Fibroblast of skin of left quadriceps (primary cell): ENCODE measurements at regions not wholly inside any gene's neighbourhood (a gene's known extent, or its start where the extent isn't known, plus 50 kb on each side); places are given as distances from the start of the nearest gene placed in this dataset.
"Not testable (repeated sequence)": the region's sequence is repeated elsewhere in the genome, so short reads cannot be mapped to it uniquely, and the experiment has no call there.

ENCODE experiments used
- DNase-seq, 2 experiments: peaks; one replicate each; pipeline ENCODE4 v3.0.0-alpha.2; 2013; ENCODE audit warnings: low read depth in 2 of 2

- no peak for DNase-seq
Measured at GRCh38 chr4:146124023-146124680, 51.4 kb upstream of the LSM6 start.

GRCh38 chr4:146123231-146123630 lies 52.3 kb upstream of the LSM6 start:
- no peak for DNase-seq

GRCh38 chr4:146122398-146122797 lies 53.1 kb upstream of the LSM6 start:
- no peak for DNase-seq

DNA sequence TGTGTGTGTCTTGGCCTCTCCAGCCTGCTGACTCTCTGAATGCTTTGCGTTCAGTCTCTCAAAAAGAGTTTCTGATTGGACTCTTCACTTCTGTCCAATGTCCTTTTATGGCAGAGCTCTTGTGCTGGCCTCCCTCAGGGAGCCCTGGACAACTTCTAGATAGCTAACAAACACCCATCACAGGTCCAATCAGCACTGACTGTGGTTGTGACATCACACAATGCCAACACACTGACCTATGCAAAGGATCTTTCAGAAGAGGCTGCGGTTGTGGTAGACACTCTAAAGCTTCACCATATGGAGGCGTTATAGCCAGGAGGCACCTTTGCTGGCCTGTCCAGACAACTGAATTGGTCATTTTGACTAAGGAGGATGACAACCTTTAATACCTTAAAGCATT lies 53.8 kb upstream of the LSM6 start:
- no peak for DNase-seq

DNA sequence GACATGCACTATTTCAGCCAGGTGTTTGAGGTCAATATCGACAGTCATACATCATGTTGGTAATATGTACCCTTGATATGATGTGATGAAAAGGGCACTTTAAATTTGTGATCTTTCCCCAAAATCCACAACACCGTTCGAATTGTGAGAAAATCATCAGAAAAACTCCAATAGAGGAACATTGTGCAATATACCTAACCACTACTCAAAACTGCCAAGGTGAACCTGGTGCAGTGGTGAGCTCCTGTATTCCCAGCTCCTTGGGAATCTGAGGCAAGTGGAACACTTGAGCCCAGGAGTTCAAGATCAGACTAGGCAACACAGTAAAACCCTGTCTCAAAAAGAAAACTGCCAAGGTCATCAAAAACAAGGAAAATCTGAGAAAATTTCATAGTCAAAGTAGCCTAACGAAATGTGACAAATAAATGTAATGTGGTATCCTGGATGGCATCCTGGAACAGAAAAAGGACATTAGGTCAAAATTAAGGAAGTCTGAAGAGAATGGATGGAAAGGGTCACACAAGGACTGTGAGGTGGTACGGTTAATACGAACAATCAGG lies 55.6 kb upstream of the LSM6 start:
- DNase-seq = no peak

DNA sequence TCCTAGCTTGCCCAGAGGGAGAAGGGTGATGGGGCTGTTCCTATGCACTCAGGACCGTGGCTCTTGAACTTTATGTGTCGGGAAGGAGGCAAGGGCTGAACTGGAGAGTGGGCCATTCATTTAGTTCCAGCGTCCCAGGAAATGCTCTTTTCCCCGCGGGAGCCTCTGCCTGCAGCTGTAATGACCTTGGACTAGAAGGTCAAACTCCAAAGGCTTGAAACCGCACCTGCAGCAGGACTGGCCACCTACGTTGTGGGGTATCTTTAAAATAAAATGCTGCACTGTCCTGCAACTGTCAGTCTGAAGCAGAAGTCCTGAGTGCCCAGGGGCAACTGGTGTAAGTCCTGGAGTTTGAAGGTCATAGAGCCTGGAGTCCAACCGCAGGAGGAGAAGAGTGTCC lies 61.5 kb upstream of the LSM6 start:
- no peak for DNase-seq

DNA sequence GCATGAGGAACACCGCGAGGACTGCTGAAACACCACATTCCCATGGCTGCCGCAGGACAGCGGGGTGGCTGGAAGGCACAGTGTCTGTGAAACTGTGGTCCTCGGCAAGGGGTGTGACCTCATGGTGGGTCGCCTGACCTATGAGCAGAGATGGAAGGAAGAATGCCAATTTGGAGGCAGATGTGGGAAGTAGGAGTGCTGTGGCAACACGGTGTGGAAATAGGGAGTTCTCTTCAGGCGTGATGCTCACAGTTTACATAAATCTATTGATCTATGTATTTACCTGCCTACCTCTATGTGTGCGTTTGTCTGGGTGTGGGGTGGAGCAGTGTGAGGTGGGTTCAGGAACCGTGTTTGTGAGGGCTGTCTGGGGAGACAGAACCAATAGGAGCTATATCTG lies 62.3 kb upstream of the LSM6 start:
- DNase-seq = no peak

GRCh38 chr4:146112389-146112788 lies 63.1 kb upstream of the LSM6 start:
- no peak for DNase-seq

DNA sequence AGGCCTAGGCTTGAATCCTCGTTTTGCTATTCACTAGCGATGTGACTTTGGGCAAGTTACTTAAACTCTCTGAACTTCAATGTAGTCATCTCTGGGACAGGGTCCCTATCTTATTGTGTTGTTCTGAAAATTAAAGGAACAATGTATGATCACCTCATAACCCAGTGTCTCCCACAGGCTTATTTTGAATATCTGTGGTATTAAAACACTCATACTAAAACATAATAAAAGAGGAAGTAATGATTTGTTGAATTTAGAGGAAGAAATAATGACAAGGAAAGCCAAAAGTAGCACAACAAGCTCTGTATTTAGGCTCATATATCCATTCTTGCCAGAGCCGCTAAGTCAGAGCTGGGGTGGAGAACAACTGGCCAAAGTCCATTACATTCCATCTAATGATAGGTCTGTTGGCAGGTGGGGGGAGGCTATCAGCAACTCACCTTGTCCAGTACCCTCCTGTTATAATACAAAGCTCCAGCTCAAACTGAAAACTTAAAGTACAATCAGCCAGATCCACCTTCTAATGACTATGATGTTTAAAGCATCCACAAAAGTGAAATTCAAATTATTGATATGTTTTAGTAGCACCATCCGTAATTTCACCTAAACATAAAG lies 64.5 kb upstream of the LSM6 start:
- no peak for DNase-seq

- DNase-seq = no peak
Measured at GRCh38 chr4:146108756-146109155, 66.8 kb upstream of the LSM6 start.

- DNase-seq = no peak
Measured at GRCh38 chr4:146107587-146108240, 67.8 kb upstream of the LSM6 start.

DNA sequence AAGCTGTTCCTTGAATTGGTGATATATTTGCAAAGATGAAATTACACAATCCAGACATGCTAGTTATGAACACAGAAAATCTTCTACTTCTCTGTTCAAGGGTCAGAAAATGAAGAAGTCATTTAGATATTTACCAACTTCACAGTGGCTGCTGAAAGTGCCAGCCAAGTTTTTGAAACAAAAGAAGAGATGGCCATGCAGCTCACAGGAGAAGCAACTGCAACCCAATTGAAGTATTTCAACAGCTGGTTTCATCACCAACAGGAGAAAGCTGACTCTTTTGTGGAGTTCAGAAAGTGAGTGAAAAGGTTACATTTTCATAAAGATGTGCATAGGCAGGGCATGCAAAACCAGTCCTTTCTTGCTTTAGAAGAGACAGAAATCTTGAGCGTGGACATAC lies 70.1 kb upstream of the LSM6 start:
- no peak for DNase-seq

- DNase-seq = no peak
Measured at GRCh38 chr4:146104541-146104940, 71.0 kb upstream of the LSM6 start.

DNA sequence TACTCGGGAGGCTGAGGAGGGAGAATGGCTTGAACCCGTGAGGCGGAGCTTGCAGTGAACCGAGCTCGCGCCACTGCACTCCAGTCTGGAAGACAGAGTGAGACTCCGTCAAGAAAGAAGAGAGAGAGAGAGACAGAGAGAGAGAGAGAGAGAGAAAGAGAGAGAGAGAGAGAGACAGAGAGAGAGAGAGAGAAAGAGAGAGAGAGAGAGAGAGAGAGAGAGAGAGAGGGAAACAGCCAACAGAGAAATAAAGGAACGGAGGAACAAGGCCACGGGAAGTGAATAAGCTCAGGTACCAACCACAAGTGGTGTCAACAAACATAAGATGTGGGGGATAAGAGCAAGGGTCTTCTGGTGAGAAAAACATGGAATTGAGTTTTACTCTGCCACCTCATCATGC lies 71.5 kb upstream of the LSM6 start:
- not testable (repeated sequence) for DNase-seq

DNA sequence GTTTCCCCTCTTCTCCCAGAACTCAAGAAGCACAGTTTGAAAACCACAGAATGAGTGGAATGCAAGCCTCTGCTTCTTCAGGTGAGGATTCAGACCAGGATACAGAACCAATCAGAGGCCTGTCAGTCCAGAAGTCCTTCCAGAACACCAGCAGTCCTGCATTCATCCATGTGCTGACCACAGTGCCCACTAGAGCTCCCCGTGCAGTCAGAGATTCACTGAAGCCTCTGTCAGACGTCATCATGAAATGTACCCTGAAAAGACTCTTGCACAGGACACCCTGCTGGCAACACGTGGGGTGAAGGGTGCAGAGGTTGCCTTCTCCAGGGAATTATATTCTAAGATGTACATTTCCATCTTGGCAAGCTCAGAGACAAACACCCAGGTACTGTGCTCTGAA lies 75.9 kb upstream of the LSM6 start:
- no peak for DNase-seq

- DNase-seq = no peak
Measured at GRCh38 chr4:146098978-146099377, 76.5 kb upstream of the LSM6 start.

DNA sequence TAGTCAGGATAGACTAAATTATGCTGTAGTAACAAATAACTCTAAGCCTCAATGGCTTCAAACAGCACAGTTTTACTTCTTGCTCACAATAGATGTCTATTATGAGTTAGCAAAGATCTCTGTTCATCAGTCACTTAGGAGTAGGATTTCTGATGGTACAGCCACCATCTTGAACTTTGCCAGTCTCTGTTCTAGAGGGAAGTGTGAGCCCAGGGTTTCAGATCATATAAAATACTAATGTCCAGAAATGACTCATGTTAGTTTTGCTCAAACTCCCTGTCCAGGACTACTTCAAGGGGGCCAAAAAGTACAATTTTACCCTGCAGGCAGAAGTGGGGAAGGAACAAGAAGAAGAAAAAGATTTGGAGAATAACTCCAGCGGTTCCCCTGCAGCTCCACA lies 77.1 kb upstream of the LSM6 start:
- no peak for DNase-seq

GRCh38 chr4:146096371-146096770 lies 79.1 kb upstream of the LSM6 start:
- no peak for DNase-seq

GRCh38 chr4:146095860-146096259 lies 79.7 kb upstream of the LSM6 start:
- DNase-seq = no peak

DNA sequence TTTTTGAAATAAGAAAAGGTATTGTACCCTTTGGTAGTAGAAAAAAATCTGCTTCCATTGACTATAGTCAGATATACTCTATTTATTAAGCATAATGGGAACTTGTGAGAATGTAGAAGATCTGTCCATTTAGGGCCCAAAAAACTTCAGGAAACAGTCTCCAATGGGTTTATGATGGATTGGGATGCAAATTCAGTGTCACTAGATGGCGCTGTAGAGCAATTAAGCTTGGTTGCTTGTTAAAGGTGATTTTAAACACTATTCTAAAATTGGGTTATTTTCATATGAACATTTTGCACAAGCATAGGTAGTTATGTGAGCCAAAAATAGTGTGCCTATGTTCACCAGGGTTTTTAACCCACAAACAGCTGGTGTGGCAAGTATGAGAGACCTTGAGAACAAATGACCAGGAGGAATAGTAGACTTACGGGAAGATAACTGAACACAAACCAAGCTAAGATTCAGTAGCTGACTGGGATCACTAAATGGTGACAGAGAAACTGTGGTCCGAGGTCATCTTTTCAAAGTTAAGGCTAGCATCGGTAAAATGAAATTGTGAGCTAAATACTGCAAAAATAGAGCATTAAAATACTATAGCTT lies 80.3 kb upstream of the LSM6 start:
- peak; percentile 29 to 31 for DNase-seq

DNA sequence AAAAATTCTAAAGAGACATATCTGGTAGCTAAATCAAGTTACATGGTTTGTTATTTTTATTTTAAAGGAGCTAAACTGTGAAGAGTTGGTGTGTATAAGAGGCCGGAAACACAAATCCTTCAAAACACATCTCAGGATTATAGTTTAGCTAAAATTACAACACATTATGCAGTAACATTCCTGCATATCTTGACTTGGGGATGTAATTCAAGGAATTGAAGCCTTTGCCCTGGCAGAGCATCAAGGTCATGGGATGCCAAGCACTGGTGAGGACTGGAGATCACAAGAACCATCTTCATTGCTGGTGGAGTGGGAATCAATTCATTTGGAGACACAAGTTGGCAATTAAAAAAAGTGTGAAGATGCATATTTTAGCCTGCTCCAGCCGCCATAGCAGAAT lies 86.8 kb upstream of the LSM6 start:
- DNase-seq = no peak

DNA sequence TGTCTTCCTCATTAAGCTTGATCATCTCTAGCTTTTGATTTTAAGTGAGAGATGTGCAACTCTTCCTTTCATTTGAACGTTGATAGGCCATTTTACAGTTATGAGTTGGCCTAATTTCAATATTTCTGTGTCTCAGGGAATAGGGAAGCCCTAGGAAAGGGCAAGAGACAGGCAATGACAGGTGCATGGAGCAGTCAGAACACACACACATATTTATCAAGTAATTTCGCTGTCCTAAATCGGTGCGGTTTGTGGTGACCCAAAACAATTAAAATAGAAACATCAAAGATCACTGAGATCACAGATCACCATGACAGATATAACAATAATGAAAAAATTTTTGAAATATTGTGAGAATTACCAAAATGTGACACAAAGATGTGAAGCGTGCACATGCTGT lies 87.7 kb upstream of the LSM6 start:
- DNase-seq = no peak

DNA sequence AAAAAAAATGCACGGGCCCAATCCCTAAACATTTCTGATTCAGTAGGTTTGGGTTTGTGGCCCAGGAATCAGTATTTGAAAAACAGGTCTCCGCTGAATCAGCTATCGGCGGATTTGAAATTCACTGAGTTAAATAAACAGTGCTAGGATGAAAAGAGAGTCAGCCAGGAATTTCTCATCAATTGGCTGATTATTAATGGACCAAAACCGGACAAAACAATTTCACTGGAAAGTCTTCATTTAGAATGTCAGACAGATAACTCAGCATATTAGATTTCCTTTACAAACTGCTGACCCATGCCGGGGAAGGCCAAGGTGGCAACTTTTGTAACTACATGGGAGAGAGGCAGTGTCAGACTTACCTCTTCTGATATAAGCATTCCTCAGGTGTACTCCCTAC lies 99.4 kb upstream of the LSM6 start:
- DNase-seq = no peak
